NCI-H128 (cell line): ENCODE measurements at regions not wholly inside any gene's neighbourhood (a gene's known extent, or its start where the extent isn't known, plus 50 kb on each side); places are given as distances from the start of the nearest gene placed in this dataset.

ENCODE experiments used
- DNase-seq: peaks from one replicate; lab custom pipeline; 2025; ENCODE audit not compliant: unreplicated experiment; lab: John Stamatoyannopoulos, UW

DNA sequence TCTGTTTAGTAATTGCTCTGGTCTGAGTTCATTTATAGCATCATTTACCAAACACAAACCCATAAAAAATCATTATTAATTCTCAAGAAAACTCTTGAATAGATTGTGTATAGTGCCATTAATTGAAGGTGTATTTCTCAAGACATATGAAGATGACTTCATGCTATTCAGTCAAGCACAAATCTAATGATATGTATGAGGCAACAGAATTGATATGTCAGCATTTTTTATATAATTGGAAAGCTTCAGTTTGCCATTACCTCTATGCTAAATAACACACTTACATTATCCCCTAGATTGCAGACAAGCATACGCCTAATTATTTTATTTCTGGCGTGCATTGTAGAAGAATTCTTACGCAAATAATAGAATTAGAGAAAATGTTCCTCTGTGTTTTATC is 461.8 kb downstream of the PDHA2 start:
- DNase-seq = no peak

DNA sequence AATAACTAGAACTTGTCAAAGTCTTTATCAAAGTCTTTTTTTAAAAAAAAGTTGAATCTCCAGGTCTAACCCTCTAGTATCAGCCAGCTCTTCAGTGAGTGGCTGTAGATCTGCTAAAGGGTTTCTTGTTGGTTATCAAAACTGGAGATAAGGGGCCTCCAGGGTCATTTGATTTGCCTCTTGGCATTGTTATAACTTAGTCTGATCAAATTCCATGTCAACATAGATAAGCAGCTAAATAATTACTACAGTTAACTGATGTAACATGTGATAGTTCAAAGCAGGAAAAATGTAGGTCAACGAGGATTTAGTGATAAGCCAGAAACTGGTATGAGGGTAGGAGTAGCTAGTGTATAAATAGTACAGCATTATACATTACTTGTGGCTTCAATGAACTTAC is 465.1 kb downstream of the PDHA2 start:
- DNase-seq = no peak

DNA sequence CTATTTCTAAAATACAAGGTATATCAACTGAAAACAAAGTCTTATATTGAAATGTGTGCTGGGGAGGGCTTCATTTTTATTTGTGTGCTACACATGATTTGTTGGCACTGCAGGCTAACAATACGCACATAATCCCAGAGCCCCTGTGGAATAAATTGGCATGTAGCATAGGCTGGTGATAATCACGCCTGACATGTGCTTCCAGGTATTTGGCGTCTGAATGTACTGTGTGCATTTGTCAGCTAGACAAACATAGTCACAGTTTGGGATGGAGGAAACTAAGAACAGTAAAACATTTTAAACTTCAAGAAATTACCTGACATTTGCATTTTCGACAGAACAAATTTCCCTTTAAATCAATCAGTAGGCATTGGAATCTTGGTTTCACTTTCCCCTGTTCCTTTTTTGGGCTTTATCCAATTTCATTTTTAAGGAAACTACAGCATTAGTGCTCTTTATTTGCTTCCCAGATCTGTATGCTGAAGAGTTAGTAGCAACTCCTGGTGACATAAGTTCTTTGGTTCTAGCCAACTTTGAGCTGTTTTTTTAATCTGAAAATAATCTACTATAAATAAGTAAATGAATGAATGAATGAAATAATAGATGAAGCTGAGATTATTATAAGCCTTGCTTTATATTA is 472.3 kb downstream of the PDHA2 start:
- no peak for DNase-seq

GRCh38 chr4:96315815-96316214 is 475.9 kb downstream of the PDHA2 start:
- DNase-seq = no peak

- no peak for DNase-seq
Measured at GRCh38 chr4:96316776-96317175, 476.9 kb downstream of the PDHA2 start.

- no peak for DNase-seq
Measured at GRCh38 chr4:96317891-96318290, 478.0 kb downstream of the PDHA2 start.

DNA sequence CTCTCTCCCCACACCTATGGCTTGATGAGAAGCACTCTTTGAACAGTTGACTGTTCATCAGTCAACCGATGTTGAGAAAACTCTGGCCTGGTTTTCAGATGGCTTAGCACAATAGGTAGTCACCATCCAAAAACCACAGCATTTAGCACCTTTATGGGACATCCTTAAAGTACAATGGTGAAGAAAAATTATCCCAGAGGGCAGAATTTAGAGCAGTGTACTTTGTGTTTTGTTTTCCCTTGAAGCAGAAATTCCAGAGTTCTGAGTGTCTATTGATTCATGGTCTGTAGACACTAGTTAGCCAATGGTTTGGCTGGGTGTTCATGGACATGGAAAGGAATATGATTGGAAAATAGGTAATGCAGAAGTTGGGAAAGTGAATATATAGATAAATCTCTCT is 487.0 kb downstream of the PDHA2 start:
- DNase-seq = no peak

- DNase-seq = no peak
Measured at GRCh38 chr4:96342196-96342595, 502.3 kb downstream of the PDHA2 start.

GRCh38 chr4:96342790-96343455 is 503.0 kb downstream of the PDHA2 start:
- DNase-seq = no peak

DNA sequence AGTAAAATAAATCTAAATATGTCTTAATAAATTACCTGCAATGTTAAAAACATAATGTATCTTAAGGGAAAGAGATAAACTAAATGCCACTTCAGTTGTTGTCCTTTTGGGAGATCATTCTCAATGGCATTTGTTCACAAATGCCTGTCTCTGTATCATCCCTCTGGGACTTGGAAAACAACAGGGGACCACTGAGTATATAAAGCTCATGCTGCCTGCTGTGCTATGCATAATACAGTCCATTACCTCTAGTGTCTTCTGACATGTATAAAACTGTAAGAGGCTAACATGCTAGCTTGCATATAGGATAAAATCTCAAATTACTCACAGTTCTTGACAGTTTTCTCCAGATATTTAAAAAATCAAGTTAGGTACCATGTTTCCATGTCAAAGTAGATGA is 503.9 kb downstream of the PDHA2 start:
- DNase-seq = no peak

DNA sequence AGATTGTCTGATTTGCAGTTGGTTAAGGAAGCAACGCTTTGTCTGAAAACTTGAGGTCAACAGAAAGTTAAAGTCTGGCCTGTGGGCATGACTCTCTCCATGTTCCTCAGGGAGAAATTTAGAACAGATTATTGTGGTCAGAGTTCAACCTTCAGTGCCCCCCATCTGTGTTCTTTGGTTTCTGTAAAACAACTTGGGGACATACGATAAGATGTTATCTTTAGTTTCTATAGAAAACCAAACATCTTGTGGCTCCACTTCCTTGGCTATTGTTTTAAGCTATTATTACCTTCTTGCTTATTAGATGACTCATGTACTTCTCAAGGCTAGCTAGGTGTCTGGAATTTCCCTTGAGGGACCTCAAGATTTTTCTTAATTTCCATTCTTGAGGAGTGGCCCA is 507.7 kb downstream of the PDHA2 start:
- DNase-seq = no peak

DNA sequence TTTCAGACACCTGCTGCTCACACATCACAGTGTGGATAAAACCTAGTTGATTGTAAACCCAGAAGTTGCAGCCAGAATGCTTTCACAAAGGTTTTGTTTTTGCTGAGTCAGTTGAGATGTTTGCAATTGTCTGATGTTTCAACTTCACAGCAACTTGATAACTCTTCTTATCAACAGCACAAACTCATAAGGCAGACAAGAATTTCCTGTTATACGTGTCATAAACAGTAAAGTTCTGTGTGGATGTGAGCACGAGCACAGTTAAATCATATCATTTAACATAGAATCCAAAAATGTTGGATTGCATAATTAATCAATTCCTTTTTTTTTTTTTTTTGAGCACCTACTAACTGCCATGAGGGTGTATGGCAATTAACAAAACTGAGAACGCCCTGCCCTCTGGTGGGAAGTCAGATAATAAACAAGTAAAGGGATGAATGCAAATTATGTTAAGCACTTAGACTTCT is 512.2 kb downstream of the PDHA2 start:
- DNase-seq = no peak

DNA sequence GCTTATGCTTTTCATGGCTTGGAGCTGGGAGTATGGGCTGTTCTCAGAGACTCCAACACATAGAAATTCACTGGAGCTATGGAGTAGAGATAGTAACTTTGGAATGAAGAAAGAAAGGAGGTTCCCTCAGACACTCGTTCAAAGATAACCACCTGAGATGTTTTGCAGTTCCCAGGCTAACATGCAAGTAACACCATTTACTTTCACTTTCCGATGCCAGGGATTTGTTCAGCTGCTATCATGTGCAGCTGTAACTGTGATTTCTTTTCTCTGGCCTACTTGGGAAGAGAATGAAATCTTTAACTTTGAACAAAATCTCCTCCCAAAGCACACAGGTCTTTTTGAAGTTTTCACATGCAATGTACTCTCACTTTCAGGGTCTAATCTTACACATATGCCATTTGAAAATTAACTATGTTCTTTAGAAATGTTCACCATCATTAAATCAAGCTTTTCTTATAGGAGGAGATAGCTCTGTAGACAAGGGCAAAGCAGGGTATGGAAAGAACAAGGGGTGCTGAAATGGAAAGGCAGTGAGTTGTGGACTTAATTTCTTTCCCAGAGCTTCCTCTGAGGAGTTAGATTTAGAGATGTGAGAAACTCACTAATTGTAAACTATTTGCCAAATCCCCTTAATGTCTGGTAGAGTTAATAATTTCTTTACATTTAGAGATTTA is 514.3 kb downstream of the PDHA2 start:
- no peak for DNase-seq

- no peak for DNase-seq
Measured at GRCh38 chr4:96355414-96355813, 515.5 kb downstream of the PDHA2 start.

- DNase-seq = no peak
Measured at GRCh38 chr4:96356591-96357370, 516.9 kb downstream of the PDHA2 start.

GRCh38 chr4:96366632-96367031 is 526.7 kb downstream of the PDHA2 start:
- DNase-seq = no peak

- no peak for DNase-seq
Measured at GRCh38 chr4:96375367-96375766, 535.5 kb downstream of the PDHA2 start.

- no peak for DNase-seq
Measured at GRCh38 chr4:96379524-96379923, 539.6 kb downstream of the PDHA2 start.

DNA sequence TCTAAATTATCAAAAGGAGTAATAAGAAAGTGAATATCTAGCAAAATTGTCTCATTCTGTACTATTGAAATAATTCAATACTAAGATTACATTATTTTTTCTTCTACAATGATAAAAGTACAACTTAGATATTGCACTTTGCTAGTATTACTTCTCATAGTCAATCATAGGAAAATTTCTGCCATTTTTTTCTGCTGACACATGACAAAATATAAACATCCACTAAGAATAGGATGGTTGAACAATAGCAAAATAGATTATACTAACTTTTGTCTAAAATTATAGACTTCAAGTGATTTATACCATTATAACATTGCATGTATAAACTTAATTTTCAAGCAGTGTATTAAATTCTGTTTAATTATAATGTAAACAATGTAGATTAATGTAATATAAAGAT is 540.2 kb downstream of the PDHA2 start:
- DNase-seq = no peak

DNA sequence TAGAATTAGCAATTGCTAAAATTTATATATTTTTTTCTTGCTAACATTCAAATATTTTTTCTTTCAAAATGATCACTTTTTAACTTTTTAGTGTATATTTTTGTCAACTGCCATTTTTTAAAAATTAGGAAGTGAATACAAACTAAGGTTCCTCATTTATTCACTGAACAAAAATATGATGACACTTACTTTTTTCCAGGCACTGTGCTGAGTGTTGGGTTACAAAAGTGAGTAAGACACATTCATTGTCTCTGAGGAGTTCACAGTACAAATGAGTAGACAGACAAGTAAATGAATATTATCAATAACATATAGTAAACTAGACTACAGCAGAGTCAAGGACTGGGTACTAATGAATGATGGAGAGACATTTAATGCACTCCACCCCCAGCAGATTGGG is 543.5 kb downstream of the PDHA2 start:
- DNase-seq = no peak

DNA sequence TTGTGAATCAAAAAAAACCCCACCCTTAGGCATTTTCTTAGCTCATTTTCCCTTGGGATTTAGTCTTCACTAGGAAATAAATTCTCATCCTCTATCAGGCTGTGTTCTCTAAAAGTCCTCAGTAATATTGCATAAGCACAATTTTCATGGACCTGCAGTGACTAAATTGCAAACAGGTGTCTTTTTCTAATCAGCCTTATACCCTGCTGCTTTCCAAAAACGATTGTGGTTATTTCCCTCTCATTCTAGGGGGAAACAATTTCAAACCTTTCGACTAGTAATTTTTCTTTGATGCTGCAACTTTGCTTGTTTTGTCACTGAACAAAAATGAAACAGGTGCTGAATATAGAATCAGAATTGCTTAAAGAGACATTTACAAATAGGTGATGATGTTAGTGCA is 549.9 kb downstream of the PDHA2 start:
- no peak for DNase-seq

GRCh38 chr4:96390404-96390803 is 550.5 kb downstream of the PDHA2 start:
- DNase-seq = no peak
